ENCODE measurements at regions not wholly inside any gene's neighbourhood (a gene's known extent, or its start where the extent isn't known, plus 50 kb on each side); places are given as distances from the start of the nearest gene placed in this dataset.

- no peaks in the 10 kb centered on the region for H3K4me1 ChIP-seq (ENCODE audit: insufficient read depth, low read length, poor library complexity, severe bottlenecking)
- H3F3A ChIP-seq (ENCODE audit: low read depth): no peaks in the 10 kb centered on the region
- H3K9ac ChIP-seq (ENCODE audit: low read depth, low read length, poor library complexity, severe bottlenecking): no peak overlapping the region
- no peaks in the 10 kb centered on the region for H3K27me3 ChIP-seq (ENCODE audit: insufficient read depth, low read length, poor library complexity, severe bottlenecking)
- H3K79me2 ChIP-seq (ENCODE audit: insufficient read depth, low read length): no peaks in the 10 kb centered on the region
- H3K9me2 ChIP-seq (replicated peaks; ENCODE audit: low read depth, low read length): no peaks in the 10 kb centered on the region
- H3K36me3 ChIP-seq (ENCODE audit: insufficient read depth, low read length): no peaks in the 10 kb centered on the region
- TF ChIP-seq CTCF (conservative IDR thresholded peaks at IDR 0.05; ENCODE audit: low read length) (no peak), EZH2phosphoT487 (IDR thresholded peaks at IDR 0.05; ENCODE audit: borderline replicate concordance) (no peak)
- H4K20me1 ChIP-seq (ENCODE audit: insufficient read depth, low read length, poor library complexity, severe bottlenecking): no peaks in the 10 kb centered on the region
- no peak overlapping the region for H3K4me2 ChIP-seq (ENCODE audit: low read depth, low read length, poor library complexity, severe bottlenecking)
- H2AFZ ChIP-seq (ENCODE audit: low read length): no peak overlapping the region
- no peak overlapping the region for H3K4me3 ChIP-seq (ENCODE audit: low read length, poor library complexity, severe bottlenecking)
- H3K9me3 ChIP-seq (ENCODE audit: insufficient read depth, low read depth, low read length): no peaks in the 10 kb centered on the region
Observed at GRCh38 chr9:81776834-81777233, 87.5 kb upstream of the TLE1 start.

DNA sequence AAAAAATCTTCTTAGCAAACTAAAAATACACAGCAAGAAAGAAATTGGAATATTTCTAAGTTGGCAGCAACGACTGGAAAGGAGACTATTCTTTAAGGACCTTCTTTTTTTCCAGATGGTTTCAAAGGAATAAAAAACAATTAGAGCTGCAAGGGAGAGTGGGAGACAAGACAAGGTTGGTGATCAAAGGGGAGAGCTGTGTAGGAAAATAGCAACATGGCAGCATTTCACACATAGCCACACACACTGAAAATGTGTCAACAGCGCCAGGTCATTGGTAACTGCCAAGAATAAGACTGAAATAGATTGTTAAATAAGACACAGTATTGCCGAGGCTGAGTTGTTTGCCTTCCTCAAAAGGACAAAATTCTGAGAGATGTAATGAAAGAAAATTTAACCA is 88.1 kb upstream of the TLE1 start:
- Histone ChIP-seq H3K79me2 (ENCODE audit: insufficient read depth, low read length) (no peaks in the 10 kb centered on the region), H3F3A (ENCODE audit: low read depth) (no peaks in the 10 kb centered on the region), H3K27me3 (ENCODE audit: insufficient read depth, low read length, poor library complexity, severe bottlenecking) (no peaks in the 10 kb centered on the region), H3K9me2 (replicated peaks; ENCODE audit: low read depth, low read length) (no peaks in the 10 kb centered on the region), H3K4me1 (ENCODE audit: insufficient read depth, low read length, poor library complexity, severe bottlenecking) (no peaks in the 10 kb centered on the region), H3K4me2 (ENCODE audit: low read depth, low read length, poor library complexity, severe bottlenecking) (no peak overlapping the region), H3K9ac (ENCODE audit: low read depth, low read length, poor library complexity, severe bottlenecking) (no peak overlapping the region), H3K36me3 (ENCODE audit: insufficient read depth, low read length) (no peaks in the 10 kb centered on the region), H2AFZ (ENCODE audit: low read length) (no peak overlapping the region), H3K9me3 (ENCODE audit: insufficient read depth, low read depth, low read length) (no peaks in the 10 kb centered on the region), H4K20me1 (ENCODE audit: insufficient read depth, low read length, poor library complexity, severe bottlenecking) (no peaks in the 10 kb centered on the region), H3K4me3 (ENCODE audit: low read length, poor library complexity, severe bottlenecking) (no peak overlapping the region)
- no peak for TF ChIP-seq EZH2phosphoT487 (IDR thresholded peaks at IDR 0.05; ENCODE audit: borderline replicate concordance)
- TF ChIP-seq CTCF (conservative IDR thresholded peaks at IDR 0.05; ENCODE audit: low read length): no peak

DNA sequence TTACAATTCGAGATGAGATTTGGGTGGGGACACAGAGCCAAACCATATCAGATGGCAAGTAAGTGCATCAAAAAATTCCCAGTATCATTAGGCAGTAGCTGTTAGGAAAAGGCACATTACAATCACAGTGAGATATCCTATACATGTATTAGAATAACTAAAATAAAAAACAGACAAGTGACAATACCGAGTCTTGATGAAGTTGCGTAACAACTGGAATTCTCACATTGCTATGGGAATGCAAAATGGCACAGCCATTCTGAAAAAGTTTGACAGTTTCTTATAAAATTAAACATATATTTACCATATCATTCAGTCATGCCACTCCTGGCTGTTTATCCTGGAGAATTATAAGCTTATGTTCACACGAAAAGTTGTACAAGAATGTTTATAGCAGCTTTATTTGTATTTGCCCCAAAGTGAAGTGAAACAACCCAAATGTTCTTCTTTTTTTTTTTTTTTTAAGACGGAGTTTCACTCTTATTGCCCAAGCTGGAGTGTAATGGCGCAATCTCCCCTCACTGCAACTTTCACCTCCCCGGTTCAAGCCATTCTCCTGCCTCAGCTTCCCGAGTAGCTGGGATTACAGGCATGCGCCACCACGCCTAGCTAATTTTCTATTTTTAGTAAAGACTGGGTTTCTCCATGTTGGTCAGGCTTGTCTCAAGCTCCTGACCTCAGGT is 93.1 kb upstream of the TLE1 start:
- Histone ChIP-seq H3K27me3 (ENCODE audit: insufficient read depth, low read length, poor library complexity, severe bottlenecking) (no peaks in the 10 kb centered on the region), H3K9me3 (ENCODE audit: insufficient read depth, low read depth, low read length) (no peaks in the 10 kb centered on the region), H3K9me2 (replicated peaks; ENCODE audit: low read depth, low read length) (no peaks in the 10 kb centered on the region), H2AFZ (ENCODE audit: low read length) (no peak overlapping the region), H4K20me1 (ENCODE audit: insufficient read depth, low read length, poor library complexity, severe bottlenecking) (no peaks in the 10 kb centered on the region), H3F3A (ENCODE audit: low read depth) (no peaks in the 10 kb centered on the region), H3K4me3 (ENCODE audit: low read length, poor library complexity, severe bottlenecking) (no peak overlapping the region), H3K4me1 (ENCODE audit: insufficient read depth, low read length, poor library complexity, severe bottlenecking) (no peaks in the 10 kb centered on the region), H3K79me2 (ENCODE audit: insufficient read depth, low read length) (no peaks in the 10 kb centered on the region), H3K9ac (ENCODE audit: low read depth, low read length, poor library complexity, severe bottlenecking) (no peak overlapping the region), H3K36me3 (ENCODE audit: insufficient read depth, low read length) (no peaks in the 10 kb centered on the region), H3K4me2 (ENCODE audit: low read depth, low read length, poor library complexity, severe bottlenecking) (no peak overlapping the region)
- TF ChIP-seq EZH2phosphoT487 (IDR thresholded peaks at IDR 0.05; ENCODE audit: borderline replicate concordance) (no peak), CTCF (conservative IDR thresholded peaks at IDR 0.05; ENCODE audit: low read length) (no peak)

All from Loucy (cell line).